K562 (cell line): ENCODE measurements at regions not wholly inside any gene's neighbourhood (a gene's known extent, or its start where the extent isn't known, plus 50 kb on each side); places are given as distances from the start of the nearest gene placed in this dataset.

ENCODE experiments used
- ATAC-seq: fragments of 200-7000 bp; cut with Tn5 transposase; 3 replicates; pipeline ENCODE4 v1.9.1; 2020; ENCODE audit warnings: moderate library complexity
- BruUV-seq: library from RNA; stranded (reverse); fragments of 400-500 nt; replicated peaks from 2 replicates; lab custom pipeline; 2021; lab: Mats Ljungman, UMichigan
- CTCF ChIA-PET: fragments of 300-600 bp; formaldehyde crosslinking; extraction: SDS; loops from one replicate; lab custom pipeline; 2021; ENCODE audit warnings: low intra/inter-chr PET ratio; lab: Yijun Ruan, JAX
- POLR2A ChIA-PET: fragments of 300-600, 350-650 bp; sonication (Branson Sonifier 250); formaldehyde crosslinking; extraction: SDS; loops from one replicate; lab custom pipeline; 2021; ENCODE audit warnings: antibody characterized with exemption, inconsistent platforms; lab: Yijun Ruan, JAX
- DNase-seq, 4 experiments: peaks; one replicate each; pipeline versions ENCODE4 v3.0.0 to v3.0.0-alpha.2; 2011 to 2018; ENCODE audit warnings: low spot score in 3 of 4, mixed read lengths in 3 of 4; ENCODE audit errors: extremely low read depth in 1 of 4
- FAIRE-seq: peaks from 2 replicates; lab custom pipeline; 2011; peaks lifted over from hg19 to GRCh38; lab: Jason Lieb, UNC
- H2AFZ ChIP-seq: 2 replicates; pipeline ENCODE4 v1.6.0; 2011; ENCODE audit warnings: low read depth, low read length, control low read depth, inconsistent platforms
- H3K27ac ChIP-seq: fragments of 200-600 bp; 3 replicates; pipeline ENCODE4 v1.8.0; 2011; ENCODE audit warnings: low read depth, mild to moderate bottlenecking, control low read depth, inconsistent platforms, low read length, moderate library complexity, mixed read lengths; ENCODE audit errors: extremely low read depth
- H3K27me3 ChIP-seq, 2 experiments: fragments of 300-600 bp in 1 of 2; 2 replicates in 1 of 2; 3 replicates in 1 of 2; pipeline versions ENCODE4 v1.6.0 to v1.8.0; 2011; ENCODE audit warnings: inconsistent platforms in 2 of 2, low read length in 2 of 2, mild to moderate bottlenecking in 1 of 2, mixed read lengths in 1 of 2, moderate library complexity in 1 of 2; ENCODE audit not compliant: control insufficient read depth in 2 of 2, insufficient read depth in 2 of 2
- H3K36me3 ChIP-seq: fragments of 300-600 bp; 3 replicates; pipeline ENCODE4 v1.8.0; 2011; ENCODE audit warnings: mild to moderate bottlenecking, low read length, inconsistent platforms; ENCODE audit not compliant: control insufficient read depth, insufficient read depth
- H3K4me1 ChIP-seq, 2 experiments: fragments of 200-600 bp in 1 of 2; replicated peaks in 1 of 2; 2 replicates in 1 of 2; 3 replicates in 1 of 2; pipeline versions ENCODE4 v1.5.1 to v1.8.0; 2011; ENCODE audit warnings: inconsistent platforms in 2 of 2, low read length in 2 of 2, mild to moderate bottlenecking in 1 of 2, mixed read lengths in 1 of 2, moderate library complexity in 1 of 2; ENCODE audit not compliant: control insufficient read depth in 2 of 2, insufficient read depth in 2 of 2
- H3K4me2 ChIP-seq: 2 replicates; pipeline ENCODE4 v1.6.1; 2011; ENCODE audit warnings: low read length, control low read depth, inconsistent platforms, mixed read lengths; ENCODE audit not compliant: insufficient read depth
- H3K4me3 ChIP-seq: fragments of 200-600 bp; sonication (generic), shearing (Covaris generic); 2 replicates; pipeline ENCODE4 v1.5.1; 2016; ENCODE audit warnings: control low read depth, inconsistent platforms
- H3K79me2 ChIP-seq: fragments of 200-600 bp; 3 replicates; pipeline ENCODE4 v1.8.0; 2011; ENCODE audit warnings: low read length, inconsistent platforms; ENCODE audit not compliant: control insufficient read depth, insufficient read depth
- H3K9ac ChIP-seq, 2 experiments: 2 replicates each; pipeline versions ENCODE4 v1.6.0 to v1.6.1; 2011; ENCODE audit warnings: low read depth in 2 of 2, low read length in 2 of 2, control low read depth in 1 of 2, inconsistent platforms in 1 of 2, mild to moderate bottlenecking in 1 of 2, mixed read lengths in 1 of 2; ENCODE audit not compliant: insufficient read depth in 1 of 2
- H3K9me1 ChIP-seq: one replicate; pipeline ENCODE4 v1.6.0; 2011; ENCODE audit warnings: inconsistent platforms, mild to moderate bottlenecking, low read length, moderate library complexity; ENCODE audit not compliant: control insufficient read depth, insufficient read depth
- H3K9me3 ChIP-seq: replicated peaks from 2 replicates; pipeline ENCODE4 v1.5.1; 2011; ENCODE audit warnings: low read depth, low read length, inconsistent platforms; ENCODE audit not compliant: control insufficient read depth, insufficient read depth
- H4K20me1 ChIP-seq: replicated peaks from 2 replicates; pipeline ENCODE4 v1.6.1; 2011; ENCODE audit warnings: low read length, inconsistent platforms, mixed read lengths; ENCODE audit not compliant: control insufficient read depth, insufficient read depth
- AFF4 ChIP-seq: sonication (generic); formaldehyde crosslinking; IDR thresholded peaks from 2 replicates; pipeline ENCODE4 v1.8.0; 2023; ENCODE audit warnings: mild to moderate bottlenecking, missing genetic modification reagents
- BACH1 ChIP-seq: fragments of 200-800 bp; sonication (Bioruptor generic); IDR thresholded peaks from 2 replicates; pipeline ENCODE4 v1.6.1; 2016; ENCODE audit warnings: missing genetic modification characterization, missing compliant biosample characterization
- CAMTA2 ChIP-seq: fragments of 250-450 bp; sonication (Bioruptor Pico); conservative IDR thresholded peaks from 2 replicates; pipeline ENCODE4 v1.5.1; 2022
- DPF2 ChIP-seq: fragments of 450-650 bp; IDR thresholded peaks from 2 replicates; pipeline ENCODE4 v1.6.1; 2016
- HOMEZ ChIP-seq: fragments of 250-450 bp; sonication (Bioruptor Pico); IDR thresholded peaks from 2 replicates; pipeline ENCODE4 v1.4.0; 2020; ENCODE audit warnings: mild to moderate bottlenecking, moderate library complexity
- LEF1 ChIP-seq: fragments of 450-650 bp; IDR thresholded peaks from 2 replicates; pipeline ENCODE4 v1.6.1; 2016; ENCODE audit warnings: mild to moderate bottlenecking
- NCOA2 ChIP-seq, 2 experiments: fragments of 450-650 bp; IDR thresholded peaks; 2 replicates each; pipeline ENCODE4 v1.6.1; 2018; ENCODE audit warnings: mild to moderate bottlenecking in 2 of 2, moderate library complexity in 1 of 2; ENCODE audit not compliant: partially characterized antibody in 2 of 2
- PHB2 ChIP-seq: fragments of 450-650 bp; IDR thresholded peaks from 2 replicates; pipeline ENCODE4 v1.6.1; 2017; ENCODE audit warnings: low read depth
- SETDB1 ChIP-seq: IDR thresholded peaks from one replicate; pipeline ENCODE4 v1.6.1; 2012; ENCODE audit warnings: low read length, control low read depth, inconsistent platforms
- ZC3H11A ChIP-seq: IDR thresholded peaks from 2 replicates; pipeline ENCODE4 v1.6.1; 2012; ENCODE audit warnings: low read depth, low read length, improper control_type of control experiment
- ZFP1 ChIP-seq: fragments of 450-650 bp; formaldehyde crosslinking; IDR thresholded peaks from 2 replicates; pipeline ENCODE4 v1.4.0; 2020; ENCODE audit warnings: mild to moderate bottlenecking, mixed read lengths
- WGBS: fragments of 100-300 bp; shearing (Covaris generic); methylation state at CpG from one replicate; pipeline ENCODE4 v1.1.6; 2016; ENCODE audit warnings: low coverage, mixed read lengths; ENCODE audit not compliant: insufficient coverage; ENCODE audit errors: missing lambda C conversion rate; 5-methylcytosine and 5-hydroxymethylcytosine counted together
- in situ Hi-C: fragments of 300-500 bp; cut with MboI; formaldehyde crosslinking; loops from 4 replicates; pipeline ENCODE4 v1.15.0; 2018; ENCODE audit warnings: inconsistent platforms, mixed read lengths
- intact Hi-C: fragments of 100-400 bp; cut with micrococcal nuclease; formaldehyde crosslinking; loops from 2 replicates; pipeline ENCODE4 v1.14.2; 2022
- TF ChIP-seq, protein P1 (sequence below): fragments of 250-450 bp; sonication (Bioruptor Pico); IDR thresholded peaks from 2 replicates; pipeline ENCODE4 v1.5.0; 2020; ENCODE audit warnings: mild to moderate bottlenecking, borderline replicate concordance
- TF ChIP-seq, protein P2 (sequence below), 2 experiments: fragments of 200-800 bp in 1 of 2; sonication (Bioruptor generic) in 1 of 2; sonication (generic) in 1 of 2; formaldehyde crosslinking in 1 of 2; IDR thresholded peaks in 1 of 2; conservative IDR thresholded peaks in 1 of 2; 2 replicates each; pipeline versions ENCODE4 v1.5.0 to v1.6.1; 2016 to 2020; ENCODE audit warnings: missing compliant biosample characterization in 1 of 2, missing genetic modification characterization in 1 of 2, missing genetic modification reagents in 1 of 2

GRCh38 chr2:181241366-181241765 lies 215.8 kb upstream of the ITGA4 start (continued):
- TF ChIP-seq AFF4 (CRISPR knock-in tag) (no peak), HOMEZ (CRISPR knock-in tag) (no peak), CAMTA2 (no peak), DPF2 (no peak)

DNA sequence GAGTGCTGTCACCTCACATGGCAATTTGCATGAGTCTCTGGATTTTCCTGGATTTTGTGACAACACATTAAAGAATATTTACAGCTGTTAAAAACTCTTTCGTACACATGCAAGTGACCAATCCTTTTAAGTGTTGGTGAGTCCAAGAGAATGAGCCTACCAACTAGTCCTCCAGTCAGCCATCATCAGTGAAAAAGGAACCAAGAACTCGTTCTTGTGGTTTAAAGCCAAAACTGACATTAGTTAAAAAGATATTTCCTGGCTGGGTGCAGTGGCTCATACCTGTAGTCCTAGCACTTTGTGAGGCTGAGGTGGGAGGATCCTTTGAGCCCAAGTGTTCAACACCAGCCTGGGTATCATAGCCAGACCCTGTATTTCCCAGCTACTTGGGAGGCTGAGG lies 215.4 kb upstream of the ITGA4 start:
- DNase-seq = no peak
- intact Hi-C loops (no loop called here), in situ Hi-C loops (no loop called here)
- WGBS = 3% methylated on average over 2 of the region's 2 CpGs
- H3K36me3 ChIP-seq = no peaks in the 10 kb centered on the region
- no peak overlapping the region for H3K4me2 ChIP-seq
- no peaks in the 10 kb centered on the region for H3K4me1 ChIP-seq
- ChIA-PET POLR2A (no interaction called here), CTCF (no interaction called here)
- FAIRE-seq = no peak
- H4K20me1 ChIP-seq = no peaks in the 10 kb centered on the region
- H3K27me3 ChIP-seq = no peaks in the 10 kb centered on the region
- H3K9me3 ChIP-seq = no peaks in the 10 kb centered on the region
- no peak overlapping the region for H3K27ac ChIP-seq
- ATAC-seq = no peak
- no peaks in the 10 kb centered on the region for H3K9me1 ChIP-seq
- no TSS peak for BruUV-seq
- no peaks in the 10 kb centered on the region for H3K79me2 ChIP-seq
- H3K9ac ChIP-seq = no peak overlapping the region
- H2AFZ ChIP-seq = no peak overlapping the region
- H3K4me3 ChIP-seq = no peak overlapping the region
- TF ChIP-seq ZFP1 (no peak), SETDB1 (no peak), ZC3H11A (no peak), PHB2 (no peak), NCOA2 (IDR thresholded peaks at IDR 0.05; ENCODE audit: partially characterized antibody in 2 of 2) (no peak), LEF1 (no peak), BACH1 (tag) (no peak)
- TF ChIP-seq, protein P1, sequence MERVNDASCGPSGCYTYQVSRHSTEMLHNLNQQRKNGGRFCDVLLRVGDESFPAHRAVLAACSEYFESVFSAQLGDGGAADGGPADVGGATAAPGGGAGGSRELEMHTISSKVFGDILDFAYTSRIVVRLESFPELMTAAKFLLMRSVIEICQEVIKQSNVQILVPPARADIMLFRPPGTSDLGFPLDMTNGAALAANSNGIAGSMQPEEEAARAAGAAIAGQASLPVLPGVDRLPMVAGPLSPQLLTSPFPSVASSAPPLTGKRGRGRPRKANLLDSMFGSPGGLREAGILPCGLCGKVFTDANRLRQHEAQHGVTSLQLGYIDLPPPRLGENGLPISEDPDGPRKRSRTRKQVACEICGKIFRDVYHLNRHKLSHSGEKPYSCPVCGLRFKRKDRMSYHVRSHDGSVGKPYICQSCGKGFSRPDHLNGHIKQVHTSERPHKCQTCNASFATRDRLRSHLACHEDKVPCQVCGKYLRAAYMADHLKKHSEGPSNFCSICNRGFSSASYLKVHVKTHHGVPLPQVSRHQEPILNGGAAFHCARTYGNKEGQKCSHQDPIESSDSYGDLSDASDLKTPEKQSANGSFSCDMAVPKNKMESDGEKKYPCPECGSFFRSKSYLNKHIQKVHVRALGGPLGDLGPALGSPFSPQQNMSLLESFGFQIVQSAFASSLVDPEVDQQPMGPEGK (CRISPR knock-in tag) = no peak
- TF ChIP-seq, protein P2, sequence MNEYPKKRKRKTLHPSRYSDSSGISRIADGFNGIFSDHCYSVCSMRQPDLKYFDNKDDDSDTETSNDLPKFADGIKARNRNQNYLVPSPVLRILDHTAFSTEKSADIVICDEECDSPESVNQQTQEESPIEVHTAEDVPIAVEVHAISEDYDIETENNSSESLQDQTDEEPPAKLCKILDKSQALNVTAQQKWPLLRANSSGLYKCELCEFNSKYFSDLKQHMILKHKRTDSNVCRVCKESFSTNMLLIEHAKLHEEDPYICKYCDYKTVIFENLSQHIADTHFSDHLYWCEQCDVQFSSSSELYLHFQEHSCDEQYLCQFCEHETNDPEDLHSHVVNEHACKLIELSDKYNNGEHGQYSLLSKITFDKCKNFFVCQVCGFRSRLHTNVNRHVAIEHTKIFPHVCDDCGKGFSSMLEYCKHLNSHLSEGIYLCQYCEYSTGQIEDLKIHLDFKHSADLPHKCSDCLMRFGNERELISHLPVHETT (CRISPR knock-in tag; conservative IDR thresholded peaks at IDR 0.05 in 1 of 2, IDR thresholded peaks at IDR 0.05 in 1 of 2) = no peak
